Astrocyte (in vitro differentiated cells and primary cell): ENCODE measurements at regions not wholly inside any gene's neighbourhood (a gene's known extent, or its start where the extent isn't known, plus 50 kb on each side); places are given as distances from the start of the nearest gene placed in this dataset.

Experiments used
- CTCF ChIP-seq: IDR thresholded peaks from 2 replicates; pipeline ENCODE4 v1.5.1; 2011; ENCODE audit warnings: low read depth, mild to moderate bottlenecking, inconsistent platforms, low read length, moderate library complexity; ENCODE audit not compliant: insufficient read depth
- EZH2 ChIP-seq: IDR thresholded peaks from 2 replicates; pipeline ENCODE4 v1.6.1; 2012; ENCODE audit warnings: mild to moderate bottlenecking, low read length, inconsistent platforms; ENCODE audit not compliant: insufficient read depth

GRCh38 chr12:127479256-127479655 is 787.7 kb upstream of the TMEM132C start:
- TF ChIP-seq CTCF (no peak), EZH2 (no peak)
